NCI-H1417 (cell line): ENCODE measurements at regions not wholly inside any gene's neighbourhood (a gene's known extent, or its start where the extent isn't known, plus 50 kb on each side); places are given as distances from the start of the nearest gene placed in this dataset.

Source experiments
- DNase-seq, 3 experiments: peaks; one replicate each; lab custom pipeline; 2025; lab: John Stamatoyannopoulos, UW

DNA sequence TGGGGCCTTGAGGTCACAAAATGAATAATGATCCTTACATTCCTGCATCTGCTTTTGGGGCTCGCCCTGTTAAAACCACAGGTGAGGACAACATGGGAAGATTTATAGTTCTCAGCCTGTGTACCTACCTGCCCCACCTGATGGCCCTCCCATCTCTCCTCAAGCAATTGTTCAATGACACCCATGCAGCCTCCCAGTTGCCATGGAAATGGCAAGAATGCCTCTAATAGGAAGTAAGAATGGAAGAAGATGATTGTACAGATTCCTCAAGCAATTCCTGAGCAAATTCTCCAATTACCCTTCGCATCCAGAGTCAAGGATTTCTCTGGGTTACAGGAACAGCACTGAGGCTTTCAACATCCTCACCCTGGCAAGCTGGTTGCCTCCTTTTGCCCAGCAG lies 78.6 kb upstream of the CCL2 start:
- DNase-seq: no peak

- DNase-seq: no peak
These were observed 77.4 kb upstream of the CCL2 start for GRCh38 chr17:34177642-34178041.

DNA sequence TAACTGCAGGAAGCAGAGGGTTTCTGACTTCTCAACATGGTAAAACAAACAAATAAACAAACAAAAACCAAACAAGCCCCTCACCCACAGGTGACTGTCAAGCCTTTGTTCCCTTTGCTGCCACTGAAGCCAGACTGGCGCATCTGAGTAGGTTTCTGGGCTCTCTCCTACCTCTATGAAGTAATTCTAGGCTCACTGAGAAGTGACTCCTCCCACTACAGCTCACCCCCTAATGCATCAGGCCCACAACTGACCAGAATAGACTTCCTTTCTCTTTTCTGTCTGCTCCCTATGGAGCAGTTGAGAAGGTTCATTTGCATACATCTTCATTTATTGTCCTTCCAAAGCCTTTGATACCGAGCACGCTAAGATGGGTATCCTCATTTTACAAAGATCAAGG lies 77.0 kb upstream of the CCL2 start:
- DNase-seq: no peak

DNA sequence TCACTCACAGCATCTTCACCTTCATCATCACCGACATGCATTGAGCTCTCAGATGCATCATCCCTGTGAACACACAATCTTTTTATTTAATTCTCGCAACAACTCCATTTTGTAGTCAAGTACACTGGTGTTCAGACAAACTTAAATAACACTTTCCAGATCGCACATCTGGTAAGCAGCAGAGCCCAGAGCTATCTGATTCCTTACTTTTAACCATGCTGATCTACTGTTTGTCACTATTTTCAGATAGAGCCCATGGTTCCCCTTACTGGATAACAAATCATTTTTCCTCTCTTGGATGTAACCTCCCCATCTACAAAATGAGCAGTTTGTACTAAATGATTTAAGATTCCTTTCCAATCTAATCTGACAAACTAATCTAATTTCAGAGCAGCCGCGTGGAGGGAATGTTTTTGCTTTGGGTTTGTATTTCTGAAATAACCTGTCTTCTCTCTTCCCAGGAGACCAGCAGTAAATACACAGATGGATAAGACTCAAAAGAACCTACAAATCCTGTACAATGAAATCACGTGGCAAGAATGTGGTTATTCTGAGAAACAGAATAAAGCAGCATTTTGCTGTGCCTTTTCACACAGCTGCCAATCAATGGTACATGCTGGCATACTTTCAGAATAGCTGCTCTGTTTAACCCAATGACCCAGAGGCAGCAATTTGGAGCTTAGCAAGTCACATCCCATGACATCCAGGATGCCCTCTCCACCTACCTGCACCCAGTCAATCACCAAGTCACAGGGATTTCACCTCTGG lies 72.9 kb upstream of the CCL2 start:
- DNase-seq: no peak

GRCh38 chr17:34195987-34196386 lies 59.1 kb upstream of the CCL2 start:
- DNase-seq: no peak

DNA sequence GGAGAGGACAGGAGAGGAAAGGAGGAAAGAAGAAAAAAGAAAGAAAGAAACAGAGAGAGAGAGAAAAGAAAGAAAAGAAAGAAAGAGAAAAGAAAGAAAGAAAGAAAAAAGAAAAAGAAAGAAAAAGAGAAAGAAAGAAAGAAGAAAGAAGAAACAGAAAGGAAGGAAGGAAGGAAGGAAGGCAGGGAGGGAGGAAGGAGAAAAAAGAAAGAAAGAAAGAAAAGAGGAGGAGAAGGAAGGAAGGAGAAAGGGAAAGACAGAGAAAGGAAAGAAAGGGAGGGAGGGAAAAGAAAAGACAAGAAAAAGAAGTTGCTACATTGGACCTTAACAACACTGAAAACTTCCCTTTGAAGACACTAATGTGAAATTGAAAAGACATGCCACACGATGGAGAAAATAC lies 56.6 kb upstream of the CCL2 start:
- no peak for DNase-seq

- DNase-seq: no peak
These were observed 55.6 kb upstream of the CCL2 start for GRCh38 chr17:34199454-34199853.

GRCh38 chr17:34199932-34200534 lies 55.1 kb upstream of the CCL2 start:
- DNase-seq: peak; percentile 38 to 91 (median 85)

DNA sequence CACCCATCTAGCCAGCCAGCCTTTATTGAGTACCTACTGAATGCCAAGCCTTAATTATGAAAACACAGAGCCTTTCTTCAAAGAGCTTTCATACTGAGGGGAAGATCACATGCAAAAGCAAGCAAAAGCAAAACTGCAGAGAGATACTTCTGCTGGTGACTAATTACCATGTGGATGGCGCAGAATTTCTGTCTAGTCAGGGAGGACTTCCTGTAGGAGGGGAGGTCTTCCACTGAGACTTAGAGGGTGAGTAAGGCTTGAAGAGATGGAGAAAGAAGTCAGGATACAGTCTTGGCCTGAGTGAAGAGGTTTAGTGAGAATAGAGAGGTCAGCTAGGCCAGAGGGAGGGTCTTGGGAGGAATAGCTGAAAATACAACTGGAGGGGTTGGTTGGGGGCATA lies 53.9 kb upstream of the CCL2 start:
- no peak for DNase-seq

GRCh38 chr17:34201767-34202166 lies 53.3 kb upstream of the CCL2 start:
- DNase-seq: no peak

DNA sequence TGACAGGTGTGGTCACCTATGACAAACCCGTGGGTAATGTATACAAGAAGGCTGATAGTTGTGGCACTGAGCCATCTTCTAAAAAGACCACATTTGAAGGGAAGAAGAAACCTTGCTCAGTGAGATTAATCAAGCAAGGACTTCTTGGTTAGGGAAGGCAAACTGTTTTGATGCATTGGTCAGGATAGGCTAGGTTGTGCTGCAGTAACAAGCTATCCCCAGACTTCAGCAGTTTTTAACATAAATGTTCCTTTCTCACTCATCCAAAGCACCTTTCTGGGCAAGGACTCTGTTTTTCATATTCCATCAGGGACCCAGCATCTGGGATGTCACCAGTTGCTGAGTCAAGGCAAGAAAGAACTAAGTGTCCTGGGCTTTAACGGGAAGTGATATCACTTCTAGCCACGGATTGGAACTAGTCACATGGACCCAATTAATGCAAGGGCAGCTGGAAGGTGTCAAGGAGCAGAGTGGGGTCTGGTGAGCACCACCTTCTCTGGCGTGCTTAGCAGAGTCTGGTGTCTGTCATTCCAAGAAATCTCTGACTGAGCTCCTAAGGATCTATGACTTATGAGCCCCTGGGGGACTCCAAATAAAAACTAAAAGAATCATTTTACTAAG lies 52.0 kb upstream of the CCL2 start:
- no peak for DNase-seq

DNA sequence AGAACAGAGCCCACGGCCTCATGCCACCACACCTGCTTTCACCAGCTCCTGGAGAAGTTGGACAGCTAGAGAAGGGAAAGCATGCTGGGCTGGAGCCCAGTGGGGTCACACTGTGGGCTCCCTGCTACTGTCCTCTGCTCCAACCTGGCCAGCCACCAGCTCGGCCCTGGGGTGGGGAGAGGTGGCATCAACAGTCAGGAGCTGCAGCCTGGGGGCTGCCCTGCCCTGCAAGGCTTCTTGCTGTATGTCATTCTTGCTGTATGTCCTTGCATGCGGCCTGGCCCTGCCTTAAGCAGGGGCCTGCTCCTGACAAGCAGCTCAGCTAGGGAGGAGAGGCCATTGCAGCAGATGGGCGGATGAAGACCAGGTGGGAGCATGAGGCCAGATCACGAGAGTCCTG lies 50.7 kb upstream of the CCL2 start:
- DNase-seq: no peak
